ENCODE measurements at regions not wholly inside any gene's neighbourhood (a gene's known extent, or its start where the extent isn't known, plus 50 kb on each side); places are given as distances from the start of the nearest gene placed in this dataset.

GRCh38 chr12:30862486-30862885 is 64.1 kb upstream of the TSPAN11 start:
- TF ChIP-seq POLR2A (IDR thresholded peaks at IDR 0.05) (no peak), POLR2AphosphoS5 (IDR thresholded peaks at IDR 0.05) (no peak)
